OCI-LY7 (cell line): ENCODE measurements at regions not wholly inside any gene's neighbourhood (a gene's known extent, or its start where the extent isn't known, plus 50 kb on each side); places are given as distances from the start of the nearest gene placed in this dataset.

Experiments used
- BruUV-seq: library from RNA; stranded (reverse); fragments of 400-500 nt; replicated peaks from 2 replicates; lab custom pipeline; 2021; lab: Mats Ljungman, UMichigan
- CTCF ChIA-PET: fragments of 300-600 bp; sonication (Branson Sonifier 250); formaldehyde crosslinking; loops from one replicate; lab custom pipeline; 2022; ENCODE audit warnings: antibody characterized with exemption; ENCODE audit not compliant: unreplicated experiment; lab: Charles Lee
- POLR2A ChIA-PET: fragments of 300-600 bp; sonication (Branson Sonifier 250); formaldehyde crosslinking; loops from one replicate; lab custom pipeline; 2022; ENCODE audit warnings: antibody characterized with exemption; lab: Charles Lee
- DNase-seq: peaks from one replicate; pipeline ENCODE4 v3.0.0-alpha.2; 2015; ENCODE audit warnings: low spot score
- H2AFZ ChIP-seq: fragments of 200-600 bp; sonication (generic), shearing (Covaris generic); 2 replicates; pipeline ENCODE4 v1.6.1; 2014; ENCODE audit warnings: mild to moderate bottlenecking, antibody characterized with exemption, low read length, moderate library complexity
- H3K27ac ChIP-seq: fragments of 200-600 bp; sonication (generic); 2 replicates; pipeline ENCODE4 v1.5.1; 2014; ENCODE audit warnings: mixed run types, low read depth, mild to moderate bottlenecking, moderate library complexity, low read length, inconsistent platforms; ENCODE audit not compliant: poor library complexity, severe bottlenecking
- H3K36me3 ChIP-seq: fragments of 200-600 bp; sonication (generic); 2 replicates; pipeline ENCODE4 v1.6.1; 2014; ENCODE audit warnings: mild to moderate bottlenecking, antibody characterized with exemption, low read length, moderate library complexity, mixed read lengths; ENCODE audit not compliant: insufficient read depth
- H3K4me1 ChIP-seq: fragments of 200-600 bp; sonication (generic); 2 replicates; pipeline ENCODE4 v1.5.1; 2014; ENCODE audit warnings: mild to moderate bottlenecking, low read length; ENCODE audit not compliant: insufficient read depth, poor library complexity, severe bottlenecking
- H3K4me2 ChIP-seq: fragments of 200-600 bp; sonication (generic); 2 replicates; pipeline ENCODE4 v1.6.1; 2014; ENCODE audit warnings: mild to moderate bottlenecking, low read length
- H3K4me3 ChIP-seq: fragments of 200-600 bp; sonication (generic); 2 replicates; pipeline ENCODE4 v1.5.1; 2014; ENCODE audit warnings: mild to moderate bottlenecking, low read depth, low read length; ENCODE audit not compliant: poor library complexity, severe bottlenecking
- H3K79me2 ChIP-seq: fragments of 200-600 bp; sonication (generic); 2 replicates; pipeline ENCODE4 v1.6.1; 2016; ENCODE audit warnings: low read depth, mild to moderate bottlenecking, low read length, moderate library complexity, mixed read lengths; ENCODE audit not compliant: insufficient read depth
- H3K9me2 ChIP-seq: fragments of 200-600 bp; sonication (generic); 2 replicates; pipeline ENCODE4 v1.6.1; 2016; ENCODE audit warnings: mild to moderate bottlenecking, low read length, mixed read lengths; ENCODE audit not compliant: insufficient read depth
- H3K9me3 ChIP-seq: fragments of 200-600 bp; sonication (generic); 2 replicates; pipeline ENCODE4 v1.6.1; 2014; ENCODE audit warnings: mild to moderate bottlenecking, mixed run types, low read length, mixed read lengths
- H4K20me1 ChIP-seq: fragments of 200-600 bp; sonication (generic); 2 replicates; pipeline ENCODE4 v1.6.1; 2014; ENCODE audit warnings: mild to moderate bottlenecking, antibody characterized with exemption, low read length, moderate library complexity, mixed read lengths; ENCODE audit not compliant: insufficient read depth
- CTCF ChIP-seq: fragments of 200-600 bp; sonication (generic); conservative IDR thresholded peaks from 2 replicates; pipeline ENCODE4 v1.5.1; 2014; ENCODE audit warnings: mild to moderate bottlenecking, antibody characterized with exemption, low read length, moderate library complexity, mixed read lengths
- EZH2phosphoT487 ChIP-seq: fragments of 200-600 bp; sonication (generic); IDR thresholded peaks from 2 replicates; pipeline ENCODE4 v1.6.1; 2018; ENCODE audit warnings: low read depth, borderline replicate concordance, mild to moderate bottlenecking, mixed run types, antibody characterized with exemption, low read length, moderate library complexity, mixed read lengths
- intact Hi-C: fragments of 100-400 bp; cut with micrococcal nuclease; formaldehyde crosslinking; loops from one replicate; pipeline ENCODE4 v1.10.0; 2022; ENCODE audit not compliant: unreplicated experiment

- Histone ChIP-seq H3K4me2 (no peak overlapping the region), H4K20me1 (no peaks in the 10 kb centered on the region), H3K27ac (no peak overlapping the region), H3K4me3 (no peak overlapping the region), H3K4me1 (no peaks in the 10 kb centered on the region), H3K36me3 (no peaks in the 10 kb centered on the region), H3K79me2 (no peaks in the 10 kb centered on the region), H3K9me3 (no peaks in the 10 kb centered on the region), H2AFZ (no peak overlapping the region), H3K9me2 (no peaks in the 10 kb centered on the region)
- no peak for TF ChIP-seq EZH2phosphoT487
- no peak for TF ChIP-seq CTCF
- CTCF ChIA-PET = no interaction called here
- no peak for DNase-seq
- BruUV-seq = no TSS peak
- intact Hi-C loops = no loop called here
- POLR2A ChIA-PET = no interaction called here
Observed at GRCh38 chr18:22108674-22109073, 60.7 kb upstream of the GATA6 start.

- Histone ChIP-seq H3K27ac (no peak overlapping the region), H3K4me1 (no peaks in the 10 kb centered on the region), H4K20me1 (no peaks in the 10 kb centered on the region), H3K9me3 (no peaks in the 10 kb centered on the region), H3K36me3 (no peaks in the 10 kb centered on the region), H2AFZ (no peak overlapping the region), H3K9me2 (no peaks in the 10 kb centered on the region), H3K4me3 (no peak overlapping the region), H3K79me2 (no peaks in the 10 kb centered on the region), H3K4me2 (no peak overlapping the region)
- ChIA-PET CTCF (no interaction called here), POLR2A (no interaction called here)
- peak; percentile 3 for DNase-seq
- no TSS peak for BruUV-seq
- TF ChIP-seq EZH2phosphoT487 (no peak), CTCF (no peak)
- intact Hi-C loops = no loop called here
Observed at GRCh38 chr18:22109535-22109934, 59.9 kb upstream of the GATA6 start.

- Histone ChIP-seq H3K79me2 (no peaks in the 10 kb centered on the region), H2AFZ (no peak overlapping the region), H3K36me3 (no peaks in the 10 kb centered on the region), H3K4me3 (no peak overlapping the region), H4K20me1 (no peaks in the 10 kb centered on the region), H3K27ac (no peak overlapping the region), H3K4me2 (no peak overlapping the region), H3K9me2 (no peaks in the 10 kb centered on the region), H3K4me1 (no peaks in the 10 kb centered on the region), H3K9me3 (no peaks in the 10 kb centered on the region)
- ChIA-PET POLR2A (no interaction called here), CTCF (no interaction called here)
- DNase-seq = no peak
- intact Hi-C loops = no loop called here
- TF ChIP-seq CTCF (no peak), EZH2phosphoT487 (no peak)
- no TSS peak for BruUV-seq
Observed at GRCh38 chr18:22110461-22110924, 58.9 kb upstream of the GATA6 start.
